Astrocyte of the spinal cord (primary cell): ENCODE measurements at regions not wholly inside any gene's neighbourhood (a gene's known extent, or its start where the extent isn't known, plus 50 kb on each side); places are given as distances from the start of the nearest gene placed in this dataset.

Source experiments
- DNase-seq: peaks from one replicate; pipeline ENCODE4 v3.0.0; 2011; ENCODE audit warnings: low read depth, low spot score
- H3K4me3 ChIP-seq: 2 replicates; pipeline ENCODE4 v1.5.1; 2011; ENCODE audit warnings: low read depth, mild to moderate bottlenecking, low read length, moderate library complexity
- in situ Hi-C: cut with HindIII; loops from 2 replicates; pipeline ENCODE4 v1.10.0; 2017; ENCODE audit warnings: low sequenced_read_pairs
- TF ChIP-seq, protein P1 (sequence below): IDR thresholded peaks from 2 replicates; pipeline ENCODE4 v1.5.1; 2012; ENCODE audit warnings: low read depth, mild to moderate bottlenecking, low read length, inconsistent platforms

DNA sequence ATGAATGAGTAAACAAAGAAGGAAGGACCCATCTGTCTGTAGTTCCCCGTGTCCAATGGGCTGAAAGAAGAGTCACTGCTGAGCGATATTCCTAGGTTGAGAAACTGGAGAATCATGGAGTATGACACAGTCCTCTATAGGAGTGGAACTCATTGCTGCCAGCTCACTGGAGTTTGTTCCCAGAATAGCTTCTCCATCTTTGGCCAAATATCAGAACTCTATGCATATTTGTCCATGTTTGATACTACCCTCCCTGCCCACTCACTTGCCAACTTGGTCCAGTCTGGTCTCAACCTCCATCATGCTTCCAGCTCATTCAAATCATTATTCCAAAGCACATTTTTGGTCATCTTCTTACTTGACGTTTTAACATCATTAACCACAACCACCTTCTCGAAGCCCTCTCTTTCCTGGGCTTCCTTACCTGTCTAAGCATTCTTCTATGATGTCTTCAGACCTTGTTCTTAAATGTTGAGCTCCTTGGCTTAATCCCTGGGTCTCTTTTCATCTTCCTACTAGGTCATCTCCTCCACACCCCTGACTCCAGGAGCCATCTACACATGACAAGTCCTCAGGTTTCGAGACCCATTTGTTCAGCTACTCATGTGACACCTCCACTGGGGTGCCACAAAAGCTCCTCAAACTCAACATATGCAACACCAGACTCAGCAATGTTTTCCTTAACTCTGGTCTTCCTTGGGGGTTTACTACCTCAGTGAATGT, 221.6 kb downstream of the MYCN start:
- in situ Hi-C loops: no loop called here
- TF ChIP-seq, protein P1, sequence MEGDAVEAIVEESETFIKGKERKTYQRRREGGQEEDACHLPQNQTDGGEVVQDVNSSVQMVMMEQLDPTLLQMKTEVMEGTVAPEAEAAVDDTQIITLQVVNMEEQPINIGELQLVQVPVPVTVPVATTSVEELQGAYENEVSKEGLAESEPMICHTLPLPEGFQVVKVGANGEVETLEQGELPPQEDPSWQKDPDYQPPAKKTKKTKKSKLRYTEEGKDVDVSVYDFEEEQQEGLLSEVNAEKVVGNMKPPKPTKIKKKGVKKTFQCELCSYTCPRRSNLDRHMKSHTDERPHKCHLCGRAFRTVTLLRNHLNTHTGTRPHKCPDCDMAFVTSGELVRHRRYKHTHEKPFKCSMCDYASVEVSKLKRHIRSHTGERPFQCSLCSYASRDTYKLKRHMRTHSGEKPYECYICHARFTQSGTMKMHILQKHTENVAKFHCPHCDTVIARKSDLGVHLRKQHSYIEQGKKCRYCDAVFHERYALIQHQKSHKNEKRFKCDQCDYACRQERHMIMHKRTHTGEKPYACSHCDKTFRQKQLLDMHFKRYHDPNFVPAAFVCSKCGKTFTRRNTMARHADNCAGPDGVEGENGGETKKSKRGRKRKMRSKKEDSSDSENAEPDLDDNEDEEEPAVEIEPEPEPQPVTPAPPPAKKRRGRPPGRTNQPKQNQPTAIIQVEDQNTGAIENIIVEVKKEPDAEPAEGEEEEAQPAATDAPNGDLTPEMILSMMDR: no peak
- no peak for DNase-seq
- no peak overlapping the region for H3K4me3 ChIP-seq

DNA sequence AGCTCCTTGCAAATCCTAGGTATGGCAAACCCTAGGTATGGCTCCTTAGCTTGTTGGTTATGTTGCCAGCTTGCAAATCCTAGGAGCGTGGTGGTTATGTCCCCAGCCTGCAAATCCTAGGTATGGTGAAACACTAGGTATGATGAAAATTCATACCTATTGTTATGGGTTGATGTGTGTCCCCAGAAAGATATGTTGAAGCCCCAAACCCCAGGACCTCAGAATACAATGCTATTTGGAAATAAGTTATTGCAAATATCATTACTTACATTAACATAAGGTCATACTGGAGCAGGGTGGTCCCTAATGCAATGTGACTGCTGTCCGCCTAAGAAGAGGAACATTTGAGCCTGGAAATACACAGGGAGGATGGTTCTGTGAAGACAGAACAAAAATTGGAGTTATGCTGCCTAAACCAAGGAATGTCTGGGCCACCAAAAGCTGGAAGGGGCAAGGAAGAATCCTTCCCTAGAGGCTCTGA, 220.8 kb downstream of the MYCN start:
- H3K4me3 ChIP-seq: no peak overlapping the region
- in situ Hi-C loops: no loop called here
- TF ChIP-seq, protein P1: no peak
- DNase-seq: no peak

- TF ChIP-seq, protein P1: no peak
- in situ Hi-C loops: no loop called here
- DNase-seq: no peak
- no peak overlapping the region for H3K4me3 ChIP-seq
These were observed 220.1 kb downstream of the MYCN start for GRCh38 chr2:16160281-16161084.

- no peak overlapping the region for H3K4me3 ChIP-seq
- in situ Hi-C loops: no loop called here
- no peak for DNase-seq
- TF ChIP-seq, protein P1: no peak
These were observed 216.1 kb downstream of the MYCN start for GRCh38 chr2:16156411-16156810.

GRCh38 chr2:16155766-16156165, 215.4 kb downstream of the MYCN start:
- in situ Hi-C loops: no loop called here
- H3K4me3 ChIP-seq: no peak overlapping the region
- TF ChIP-seq, protein P1: no peak
- no peak for DNase-seq

DNA sequence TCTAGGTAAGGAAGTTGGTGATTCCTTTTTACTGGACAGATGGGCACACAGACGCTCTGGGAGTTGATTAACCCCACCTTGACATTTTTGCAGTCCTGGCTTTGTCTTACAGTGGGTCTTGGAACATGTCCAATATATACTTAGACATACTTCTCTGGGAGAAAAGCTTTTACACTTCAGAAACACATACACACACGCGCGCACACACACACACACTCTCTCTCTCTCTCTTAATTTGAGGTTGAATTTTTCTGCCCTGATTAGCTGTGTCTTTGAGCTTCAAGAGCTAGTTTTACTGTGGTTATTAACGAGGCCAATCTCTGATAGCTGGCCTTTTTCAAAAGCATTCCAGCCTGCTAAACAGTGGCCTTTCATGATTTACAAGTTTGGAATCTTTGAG, 215.0 kb downstream of the MYCN start:
- TF ChIP-seq, protein P1: no peak

More for the DNA sequence above, 215.0 kb downstream of the MYCN start:
- H3K4me3 ChIP-seq: no peak overlapping the region
- in situ Hi-C loops: no loop called here
- no peak for DNase-seq
